ENCODE measurements at regions not wholly inside any gene's neighbourhood (a gene's known extent, or its start where the extent isn't known, plus 50 kb on each side); places are given as distances from the start of the nearest gene placed in this dataset.

DNA sequence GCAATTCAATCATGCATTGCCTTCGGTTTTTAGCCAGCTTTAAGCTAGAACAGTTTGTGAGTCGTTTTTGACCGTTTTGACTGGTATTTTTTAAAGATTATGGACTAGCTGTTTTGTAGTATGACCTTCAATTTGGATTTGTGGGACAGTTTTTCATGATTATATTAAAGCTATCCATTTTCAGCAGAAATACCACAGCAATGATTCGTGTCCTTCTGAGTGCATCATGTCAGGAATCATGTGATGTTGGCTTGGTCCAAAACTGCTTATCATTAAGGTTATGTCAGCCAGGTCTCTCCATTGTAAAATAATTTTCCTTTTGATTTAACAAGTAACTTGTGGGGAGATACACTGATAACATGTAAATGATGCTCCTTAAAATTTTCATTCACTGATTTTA, 229.0 kb downstream of the POSTN start:
- TF ChIP-seq, protein P1, sequence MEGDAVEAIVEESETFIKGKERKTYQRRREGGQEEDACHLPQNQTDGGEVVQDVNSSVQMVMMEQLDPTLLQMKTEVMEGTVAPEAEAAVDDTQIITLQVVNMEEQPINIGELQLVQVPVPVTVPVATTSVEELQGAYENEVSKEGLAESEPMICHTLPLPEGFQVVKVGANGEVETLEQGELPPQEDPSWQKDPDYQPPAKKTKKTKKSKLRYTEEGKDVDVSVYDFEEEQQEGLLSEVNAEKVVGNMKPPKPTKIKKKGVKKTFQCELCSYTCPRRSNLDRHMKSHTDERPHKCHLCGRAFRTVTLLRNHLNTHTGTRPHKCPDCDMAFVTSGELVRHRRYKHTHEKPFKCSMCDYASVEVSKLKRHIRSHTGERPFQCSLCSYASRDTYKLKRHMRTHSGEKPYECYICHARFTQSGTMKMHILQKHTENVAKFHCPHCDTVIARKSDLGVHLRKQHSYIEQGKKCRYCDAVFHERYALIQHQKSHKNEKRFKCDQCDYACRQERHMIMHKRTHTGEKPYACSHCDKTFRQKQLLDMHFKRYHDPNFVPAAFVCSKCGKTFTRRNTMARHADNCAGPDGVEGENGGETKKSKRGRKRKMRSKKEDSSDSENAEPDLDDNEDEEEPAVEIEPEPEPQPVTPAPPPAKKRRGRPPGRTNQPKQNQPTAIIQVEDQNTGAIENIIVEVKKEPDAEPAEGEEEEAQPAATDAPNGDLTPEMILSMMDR (IDR thresholded peaks at IDR 0.05 in 8 of 11, conservative IDR thresholded peaks at IDR 0.05 in 3 of 11): no peak
- no peak for TF ChIP-seq POLR2A (IDR thresholded peaks at IDR 0.05)
- no peak for TF ChIP-seq POLR2AphosphoS5 (IDR thresholded peaks at IDR 0.05)
